GM13976 (cell line): ENCODE measurements at regions not wholly inside any gene's neighbourhood (a gene's known extent, or its start where the extent isn't known, plus 50 kb on each side); places are given as distances from the start of the nearest gene placed in this dataset.

Source experiments
- DNase-seq: peaks from one replicate; pipeline ENCODE4 v3.0.0; 2012; ENCODE audit warnings: low spot score
- in situ Hi-C: fragments of 300-500 bp; cut with MboI; formaldehyde crosslinking; loops from one replicate; pipeline ENCODE4 v1.12.0; 2022; ENCODE audit warnings: low sequenced_read_pairs, mixed read lengths, inconsistent platforms; ENCODE audit not compliant: unreplicated experiment
- TF ChIP-seq, protein P1 (sequence below): IDR thresholded peaks from 2 replicates; pipeline ENCODE4 v1.5.1; 2012; ENCODE audit warnings: borderline replicate concordance, mild to moderate bottlenecking; ENCODE audit not compliant: insufficient read depth; ENCODE audit errors: extremely low read depth, missing control alignments, control extremely low read depth

DNA sequence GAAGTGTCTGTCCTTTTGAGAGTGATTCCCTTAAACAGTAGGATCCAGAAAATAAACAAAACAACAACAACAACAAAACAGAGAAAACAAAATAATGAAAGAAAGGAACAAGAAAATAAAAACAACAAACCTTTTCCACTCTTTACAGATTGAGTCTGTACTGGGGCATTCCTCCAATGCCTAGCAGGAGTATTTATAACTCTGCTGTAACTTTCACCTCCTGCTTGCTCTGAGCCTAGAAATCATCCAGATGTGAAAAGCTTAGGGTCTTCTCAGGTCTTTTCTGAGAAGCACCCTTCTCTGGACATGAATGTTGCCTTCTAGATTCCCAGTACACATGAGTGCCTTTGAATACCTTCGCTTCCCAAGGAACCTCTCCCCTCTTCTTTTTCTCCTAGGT, 1239.4 kb downstream of the CNTNAP5 start:
- TF ChIP-seq, protein P1, sequence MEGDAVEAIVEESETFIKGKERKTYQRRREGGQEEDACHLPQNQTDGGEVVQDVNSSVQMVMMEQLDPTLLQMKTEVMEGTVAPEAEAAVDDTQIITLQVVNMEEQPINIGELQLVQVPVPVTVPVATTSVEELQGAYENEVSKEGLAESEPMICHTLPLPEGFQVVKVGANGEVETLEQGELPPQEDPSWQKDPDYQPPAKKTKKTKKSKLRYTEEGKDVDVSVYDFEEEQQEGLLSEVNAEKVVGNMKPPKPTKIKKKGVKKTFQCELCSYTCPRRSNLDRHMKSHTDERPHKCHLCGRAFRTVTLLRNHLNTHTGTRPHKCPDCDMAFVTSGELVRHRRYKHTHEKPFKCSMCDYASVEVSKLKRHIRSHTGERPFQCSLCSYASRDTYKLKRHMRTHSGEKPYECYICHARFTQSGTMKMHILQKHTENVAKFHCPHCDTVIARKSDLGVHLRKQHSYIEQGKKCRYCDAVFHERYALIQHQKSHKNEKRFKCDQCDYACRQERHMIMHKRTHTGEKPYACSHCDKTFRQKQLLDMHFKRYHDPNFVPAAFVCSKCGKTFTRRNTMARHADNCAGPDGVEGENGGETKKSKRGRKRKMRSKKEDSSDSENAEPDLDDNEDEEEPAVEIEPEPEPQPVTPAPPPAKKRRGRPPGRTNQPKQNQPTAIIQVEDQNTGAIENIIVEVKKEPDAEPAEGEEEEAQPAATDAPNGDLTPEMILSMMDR, result no peak
- DNase-seq, result no peak
- in situ Hi-C loops, result no loop called here

DNA sequence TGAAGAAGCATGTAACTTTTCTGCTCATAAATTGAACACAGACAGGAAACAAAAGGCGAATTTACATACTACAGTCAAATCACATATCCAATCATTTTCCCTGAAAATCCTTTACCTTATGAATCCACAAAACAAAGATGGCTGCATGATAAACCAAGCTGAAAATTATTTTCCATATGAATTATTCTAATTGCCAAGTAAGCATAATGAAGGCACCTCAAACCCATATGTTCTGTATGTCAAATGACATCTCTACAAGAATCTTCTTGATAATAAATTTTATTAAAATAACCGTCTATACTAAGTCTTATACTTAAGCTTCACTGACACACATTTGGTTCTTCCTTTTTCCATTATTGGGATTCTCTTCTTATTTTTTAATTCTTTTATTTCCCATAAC, 1242.6 kb downstream of the CNTNAP5 start:
- in situ Hi-C loops, result no loop called here
- TF ChIP-seq, protein P1, result no peak
- DNase-seq, result no peak

DNA sequence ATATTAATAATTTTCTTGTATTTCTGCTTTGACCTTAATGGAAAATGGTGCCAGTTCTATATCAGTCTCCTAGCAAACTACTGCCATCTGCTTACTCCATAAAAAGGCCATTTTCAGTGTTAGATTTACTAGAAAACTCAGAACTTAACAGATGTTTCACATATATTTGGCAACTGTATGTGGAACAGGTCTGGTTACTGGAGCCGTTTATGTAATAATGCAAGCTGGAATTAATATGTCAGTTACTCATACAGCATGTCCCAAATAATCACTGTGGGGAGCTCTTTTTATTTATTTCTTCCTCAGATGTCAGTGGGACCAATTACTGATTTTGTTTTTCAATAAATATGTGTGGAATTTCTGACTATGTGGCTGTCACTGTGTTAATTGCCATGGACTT, 1247.6 kb downstream of the CNTNAP5 start:
- no peak for DNase-seq
- in situ Hi-C loops, result no loop called here
- TF ChIP-seq, protein P1, result no peak

DNA sequence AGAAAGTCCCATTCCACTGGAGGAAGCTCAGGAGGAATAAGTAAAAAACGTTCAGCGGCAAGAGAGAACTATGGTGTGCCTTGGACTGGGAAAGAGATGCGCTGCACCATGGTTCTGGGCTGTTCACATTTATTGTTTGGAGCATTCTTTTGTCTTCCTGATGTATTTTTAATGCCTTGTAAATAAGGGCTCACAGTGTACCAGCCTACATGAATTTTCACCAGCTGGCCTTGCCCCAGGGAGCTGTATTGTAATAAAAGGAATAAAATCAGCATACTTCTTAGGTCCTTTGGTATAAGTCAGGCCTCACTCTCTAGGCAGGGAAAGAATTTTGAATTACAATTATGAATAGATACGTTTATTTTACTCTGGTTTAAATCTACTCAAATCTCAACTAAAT, 1249.6 kb downstream of the CNTNAP5 start:
- DNase-seq, result no peak
- in situ Hi-C loops, result no loop called here
- TF ChIP-seq, protein P1, result no peak

DNA sequence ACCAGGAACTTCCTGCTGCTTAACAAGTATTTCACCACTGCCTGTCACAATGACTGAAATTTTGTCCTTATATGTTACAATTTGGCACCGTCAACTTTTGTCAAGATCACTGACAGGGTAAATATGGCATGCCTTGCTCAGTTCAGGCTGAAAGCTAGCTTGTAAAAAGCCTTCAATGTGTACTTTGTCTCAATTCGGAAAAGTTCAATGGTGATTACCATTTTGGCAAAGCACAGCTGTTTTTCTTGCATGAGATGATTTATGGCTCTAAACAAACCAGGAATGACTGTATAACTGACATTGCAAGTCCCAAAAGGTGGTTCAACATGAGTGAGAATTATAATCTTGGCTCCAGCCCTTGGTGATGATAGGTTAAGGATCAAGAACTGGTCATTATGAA, 1255.2 kb downstream of the CNTNAP5 start:
- in situ Hi-C loops, result no loop called here
- TF ChIP-seq, protein P1, result no peak
- DNase-seq, result no peak

DNA sequence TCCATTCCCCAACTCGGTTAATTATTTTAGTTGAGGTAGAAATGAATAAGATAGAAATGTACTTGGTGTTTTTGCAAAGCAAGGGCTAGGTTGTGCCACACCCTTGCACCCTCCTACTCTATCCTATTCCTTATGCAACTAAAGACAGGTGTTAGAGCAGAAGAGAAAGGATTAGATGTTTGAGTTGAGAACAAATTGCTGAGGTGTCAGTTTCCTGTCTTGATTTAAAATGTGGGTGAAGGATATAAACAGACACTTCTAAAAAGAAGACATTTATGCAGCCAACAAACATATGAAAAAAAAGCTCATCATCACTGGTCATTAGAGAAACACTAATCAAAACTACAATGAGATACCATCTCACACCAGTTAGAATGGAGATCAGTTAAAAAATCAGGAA, 1256.2 kb downstream of the CNTNAP5 start:
- TF ChIP-seq, protein P1, result no peak
- in situ Hi-C loops, result no loop called here
- no peak for DNase-seq

DNA sequence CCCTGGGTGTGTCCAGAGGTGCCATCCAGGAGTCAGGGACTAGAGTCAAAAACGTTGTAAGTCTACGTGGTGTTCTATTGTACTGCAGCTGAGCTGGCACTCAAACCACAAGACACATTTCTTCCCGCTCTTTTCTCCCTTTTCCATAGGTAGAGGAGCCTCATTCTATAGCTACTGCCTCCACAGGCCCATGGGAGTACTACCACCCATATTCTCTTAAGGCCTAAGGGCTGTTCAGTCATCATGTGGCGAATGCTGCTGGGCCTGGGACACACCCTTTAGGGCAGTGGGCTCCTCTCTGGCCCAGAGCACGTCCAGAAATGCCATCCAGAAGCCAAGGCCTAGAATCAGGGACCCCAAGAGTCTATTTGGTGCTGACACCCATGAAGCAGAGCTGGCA, 1271.7 kb downstream of the CNTNAP5 start:
- DNase-seq, result no peak

More for the DNA sequence above, 1271.7 kb downstream of the CNTNAP5 start:
- TF ChIP-seq, protein P1, result no peak
- in situ Hi-C loops, result no loop called here
